HPDE6-E6E7 (cell line): ENCODE measurements at regions not wholly inside any gene's neighbourhood (a gene's known extent, or its start where the extent isn't known, plus 50 kb on each side); places are given as distances from the start of the nearest gene placed in this dataset.
"Not testable (repeated sequence)": the region's sequence is repeated elsewhere in the genome, so short reads cannot be mapped to it uniquely, and the experiment has no call there.

Experiments
- DNase-seq: peaks from one replicate; pipeline ENCODE4 v3.0.0; 2011; ENCODE audit warnings: missing footprints; ENCODE audit errors: extremely low spot score

- DNase-seq, result no peak
These were observed 235.6 kb upstream of the C9orf72 start for GRCh38 chr9:27808864-27809263.

GRCh38 chr9:27817747-27818146 is 244.5 kb upstream of the C9orf72 start:
- DNase-seq, result no peak

GRCh38 chr9:27818348-27818747 is 245.1 kb upstream of the C9orf72 start:
- DNase-seq, result no peak

DNA sequence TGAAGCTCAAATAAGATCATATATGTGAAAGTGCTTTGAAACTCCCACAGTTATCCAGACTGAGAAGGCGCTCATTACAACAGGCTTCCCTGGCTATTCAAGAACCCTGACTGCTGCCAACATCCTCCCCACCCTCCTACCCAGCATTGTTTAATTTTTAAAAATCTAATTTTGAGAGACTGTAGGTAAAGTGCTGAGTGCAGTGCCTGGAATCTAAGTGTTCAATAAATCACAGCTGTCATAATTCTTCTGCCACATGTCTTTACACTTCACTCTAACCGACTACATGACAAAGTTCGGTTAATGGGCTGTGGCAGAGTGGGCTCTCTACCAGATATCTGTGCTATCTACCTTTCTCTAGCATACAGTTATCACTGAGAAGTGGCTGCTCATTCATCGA is 255.6 kb upstream of the C9orf72 start:
- no peak for DNase-seq

DNA sequence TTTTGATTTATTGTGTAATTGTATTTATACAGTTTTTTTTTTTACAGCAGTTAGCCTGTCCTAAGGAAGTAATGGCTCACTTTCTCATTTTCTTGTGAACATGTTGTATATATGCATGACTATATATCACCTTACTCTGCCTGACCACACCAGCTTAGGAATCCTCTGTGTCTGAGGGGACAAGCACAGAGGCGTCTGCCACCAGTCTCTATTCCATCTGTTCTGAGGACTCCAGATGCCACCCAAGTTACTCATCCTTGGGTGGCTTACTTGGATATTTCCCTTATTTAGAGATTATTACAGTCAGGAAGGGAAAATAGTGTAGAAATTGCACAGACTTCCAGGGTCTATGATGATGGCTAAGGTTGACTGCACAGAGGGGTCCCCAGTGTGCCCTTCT is 256.3 kb upstream of the C9orf72 start:
- no peak for DNase-seq

DNA sequence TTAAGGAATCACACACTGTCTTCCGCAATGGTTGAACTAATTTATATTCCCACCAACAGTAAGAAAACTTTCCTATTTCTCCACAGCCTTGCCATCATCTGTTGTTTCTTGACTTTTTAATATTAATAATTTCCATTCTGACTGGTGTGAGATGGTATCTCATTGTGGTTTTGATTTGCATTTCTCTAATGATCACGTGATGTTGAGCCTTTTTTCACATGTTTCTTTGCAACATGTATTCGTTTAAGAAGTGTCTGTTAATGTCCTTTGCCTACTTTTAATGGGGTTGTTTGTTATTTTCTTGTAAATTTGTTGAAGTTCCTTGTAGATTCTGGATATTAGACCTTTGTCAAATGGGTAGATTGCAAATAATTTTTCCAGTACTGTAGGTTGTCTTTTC is 258.8 kb upstream of the C9orf72 start:
- DNase-seq, result not testable (repeated sequence)

DNA sequence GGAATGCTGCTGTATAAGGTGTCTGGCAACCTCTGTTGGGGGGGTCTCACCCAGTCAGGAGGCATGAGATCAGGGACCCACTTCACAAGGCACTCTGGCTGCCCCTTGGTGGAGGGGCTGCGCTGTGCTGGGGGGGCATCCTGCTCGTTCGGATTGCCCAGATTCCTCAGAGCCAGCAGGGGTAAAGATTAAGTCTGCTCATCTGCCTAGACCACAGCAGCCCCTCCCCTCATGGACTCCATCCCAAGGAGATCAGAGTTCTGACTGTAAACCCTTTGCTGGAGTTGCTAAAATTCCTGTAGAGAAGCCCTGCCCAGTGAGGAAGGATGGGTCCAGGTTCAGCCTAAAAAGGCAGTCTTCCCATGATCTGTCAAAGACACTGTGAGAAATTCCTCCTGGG is 262.0 kb upstream of the C9orf72 start:
- DNase-seq, result no peak

DNA sequence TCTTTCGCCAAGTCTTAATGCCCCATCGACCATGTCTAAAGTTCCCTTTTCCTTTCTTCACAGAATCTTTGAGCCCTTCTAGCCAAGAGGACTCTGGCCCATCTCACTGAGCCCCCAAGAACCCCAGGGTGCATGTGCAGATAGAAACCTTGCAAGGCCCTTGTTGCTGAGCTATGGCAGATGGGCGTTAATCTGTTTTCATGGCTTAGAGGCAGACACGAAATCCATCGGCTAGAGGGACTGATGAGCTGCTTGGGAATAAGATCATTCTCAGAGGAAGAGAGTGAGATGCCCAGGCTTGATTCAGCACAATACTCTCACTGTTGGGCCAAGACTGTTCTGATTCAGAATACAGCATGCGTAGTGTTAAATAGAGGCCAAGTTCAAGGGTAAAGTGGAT is 262.5 kb upstream of the C9orf72 start:
- no peak for DNase-seq

- DNase-seq, result no peak
These were observed 263.6 kb upstream of the C9orf72 start for GRCh38 chr9:27836661-27837401.

DNA sequence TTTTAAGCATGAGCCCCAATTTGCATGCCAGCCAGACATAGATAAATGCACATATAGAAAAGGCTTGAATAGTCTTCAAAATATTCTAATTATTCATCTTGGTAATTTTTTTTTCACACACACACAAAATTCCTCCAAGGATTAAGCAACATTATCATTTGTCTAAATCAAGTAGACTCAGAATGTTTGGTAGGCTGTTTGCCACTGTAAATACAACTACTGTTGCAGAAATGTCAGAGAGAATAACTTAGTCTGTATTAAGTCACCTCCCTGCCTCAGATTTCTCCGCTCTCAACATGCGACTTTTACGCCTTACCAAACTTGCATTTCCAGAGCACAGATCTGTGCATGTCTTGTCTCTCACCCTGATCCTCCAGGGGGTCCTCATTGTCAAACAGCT is 265.6 kb upstream of the C9orf72 start:
- DNase-seq, result no peak

- not testable (repeated sequence) for DNase-seq
These were observed 266.5 kb upstream of the C9orf72 start for GRCh38 chr9:27839767-27840166.

DNA sequence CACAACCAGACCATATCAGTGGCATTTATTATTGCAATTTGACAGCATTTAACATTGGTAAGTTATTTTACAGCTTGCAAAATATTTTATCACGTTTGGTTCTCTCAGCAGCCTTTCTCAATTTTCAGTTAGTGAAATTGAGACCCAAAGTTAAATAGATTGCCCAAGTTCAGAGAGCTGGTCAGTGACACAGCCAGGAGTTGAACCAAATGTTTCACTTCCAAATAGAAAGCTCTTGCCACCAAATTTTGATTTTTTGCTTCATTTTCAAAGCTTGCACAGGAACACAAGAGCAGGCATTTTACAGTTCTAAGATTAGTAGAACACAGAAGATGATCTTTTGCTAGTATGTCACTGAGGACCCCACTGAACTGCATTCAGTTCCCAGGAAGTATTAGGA is 271.5 kb upstream of the C9orf72 start:
- no peak for DNase-seq

DNA sequence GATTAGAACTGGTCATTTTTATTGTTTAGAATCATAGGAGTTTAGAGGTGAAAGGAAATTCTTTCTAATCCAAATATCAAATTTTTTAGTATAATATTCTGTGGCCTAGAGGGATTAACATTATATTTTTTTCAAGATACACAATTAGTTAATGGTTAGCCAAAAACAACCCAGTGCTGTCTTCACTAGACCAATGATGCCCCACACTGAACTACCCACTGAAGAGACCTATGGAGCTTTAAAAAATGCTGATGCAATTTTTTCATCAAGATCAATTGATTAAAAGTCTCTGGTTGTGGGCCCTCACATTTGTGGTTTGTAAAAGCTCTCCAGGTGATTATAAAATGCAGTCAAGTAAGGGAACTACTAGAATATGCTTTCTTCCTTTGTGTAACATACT is 274.1 kb upstream of the C9orf72 start:
- DNase-seq, result no peak

DNA sequence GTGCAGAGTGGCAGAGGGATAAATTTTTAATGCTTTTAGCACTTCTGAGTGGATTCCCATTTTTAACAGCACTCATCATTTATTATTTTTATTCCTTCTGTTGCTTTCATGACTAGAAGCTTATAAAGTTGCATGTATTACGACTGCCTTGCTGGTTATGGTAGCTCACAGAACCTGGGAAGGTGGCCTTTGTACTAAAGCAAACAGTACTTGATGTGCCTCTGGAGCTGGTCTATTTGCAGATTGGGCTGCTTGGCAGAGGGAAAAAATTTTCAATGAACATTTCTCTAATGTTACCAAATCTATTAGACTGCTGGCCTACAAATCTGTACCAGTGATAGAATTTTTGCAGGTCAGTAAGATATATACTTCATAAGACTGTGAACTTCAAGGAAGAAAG is 274.5 kb upstream of the C9orf72 start:
- no peak for DNase-seq

GRCh38 chr9:27848315-27848714 is 275.0 kb upstream of the C9orf72 start:
- no peak for DNase-seq

- no peak for DNase-seq
These were observed 278.6 kb upstream of the C9orf72 start for GRCh38 chr9:27851858-27852257.

- no peak for DNase-seq
These were observed 280.2 kb upstream of the C9orf72 start for GRCh38 chr9:27853529-27853928.

GRCh38 chr9:27856054-27856453 is 282.8 kb upstream of the C9orf72 start:
- DNase-seq, result no peak

GRCh38 chr9:27856748-27857147 is 283.5 kb upstream of the C9orf72 start:
- no peak for DNase-seq

- DNase-seq, result peak; percentile 4
These were observed 288.6 kb upstream of the C9orf72 start for GRCh38 chr9:27861887-27862286.

DNA sequence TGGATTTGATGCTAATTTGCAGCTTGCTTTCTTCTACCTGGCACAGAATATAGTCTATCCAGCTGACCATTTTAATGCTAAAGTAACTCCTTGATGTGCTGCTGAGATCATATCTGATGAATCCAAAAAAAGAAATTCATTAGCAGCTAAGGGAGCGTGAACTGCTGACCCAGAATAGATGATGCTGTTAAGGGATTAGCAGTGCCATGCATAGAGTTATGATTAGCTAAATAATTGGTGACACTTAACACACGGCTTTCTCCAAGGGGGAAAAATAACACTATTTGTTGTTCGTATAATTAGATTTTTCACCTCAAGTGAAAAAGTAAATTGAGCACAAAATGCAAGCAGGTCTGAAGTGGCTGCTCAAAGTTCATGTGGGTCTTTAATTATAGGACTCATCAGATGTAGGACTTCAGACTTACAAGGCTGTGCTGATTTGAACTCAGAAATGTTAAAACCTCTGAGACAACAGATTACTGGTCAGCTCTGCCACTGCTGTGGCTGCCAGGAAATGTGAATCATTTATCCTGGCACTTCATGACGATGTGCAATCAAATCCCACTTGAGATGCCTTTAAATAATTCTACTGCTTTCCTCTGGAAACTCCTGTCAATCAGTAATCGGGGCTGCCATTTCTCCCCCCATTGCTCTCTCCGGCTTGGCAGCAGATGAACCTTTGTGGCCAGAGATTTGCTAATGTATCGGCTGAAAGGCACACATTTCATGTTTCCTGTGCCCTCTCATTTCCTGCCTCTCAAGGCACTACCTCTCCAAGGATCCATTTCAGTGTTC is 291.6 kb upstream of the C9orf72 start:
- DNase-seq, result peak; percentile 4

- DNase-seq, result no peak
These were observed 293.5 kb upstream of the C9orf72 start for GRCh38 chr9:27866741-27867140.

DNA sequence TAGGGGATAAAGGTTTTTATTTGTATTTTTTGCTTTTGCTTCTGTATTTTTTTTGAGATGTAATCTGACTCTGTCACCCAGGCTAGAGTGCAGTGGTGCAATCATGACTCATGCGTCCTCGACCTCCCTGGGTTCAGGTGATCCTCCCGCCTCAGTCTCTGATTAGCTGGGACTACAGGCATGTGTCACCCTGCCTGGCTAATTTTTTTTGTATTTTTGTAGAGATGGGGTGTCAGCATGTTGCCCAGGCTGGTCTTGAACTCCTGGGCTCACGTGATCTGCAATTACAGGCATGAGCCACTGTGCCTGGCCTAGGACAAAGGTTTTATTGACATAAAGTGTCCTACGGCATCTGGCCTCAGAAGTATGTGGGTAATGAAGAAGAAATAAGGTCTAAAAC is 297.1 kb upstream of the C9orf72 start:
- no peak for DNase-seq
